ENCODE measurements at regions not wholly inside any gene's neighbourhood (a gene's known extent, or its start where the extent isn't known, plus 50 kb on each side); places are given as distances from the start of the nearest gene placed in this dataset.

GRCh38 chr10:18735711-18736110 is 76.5 kb downstream of the ARL5B start:
- DNase-seq (ENCODE audit: low read depth, low spot score) = no peak
- no peaks in the 10 kb centered on the region for H3K4me1 ChIP-seq (ENCODE audit: control insufficient read depth, insufficient read depth, low read length)
- no CpG with 5 or more reads among the region's 2 CpGs for WGBS (ENCODE audit: insufficient coverage, insufficient read length)

GRCh38 chr10:18737236-18737635 is 78.0 kb downstream of the ARL5B start:
- no peaks in the 10 kb centered on the region for H3K27me3 ChIP-seq (ENCODE audit: control insufficient read depth, insufficient read depth, low read length)
- H3K4me1 ChIP-seq (ENCODE audit: control insufficient read depth, insufficient read depth, low read length) = no peaks in the 10 kb centered on the region
- no peak for DNase-seq (ENCODE audit: low read depth, low spot score)
- no peak overlapping the region for H3K27ac ChIP-seq (ENCODE audit: low read length)
- H3K4me3 ChIP-seq (ENCODE audit: low read length) = no peak overlapping the region
- H3K36me3 ChIP-seq (ENCODE audit: control insufficient read depth, insufficient read depth, low read length) = no peaks in the 10 kb centered on the region
- WGBS (ENCODE audit: insufficient coverage, insufficient read length) = no CpG with 5 or more reads among the region's 2 CpGs
- no peaks in the 10 kb centered on the region for H3K9me3 ChIP-seq (ENCODE audit: control insufficient read depth, insufficient read depth, low read length)

More at GRCh38 chr10:18735711-18736110, 76.5 kb downstream of the ARL5B start:
- Histone ChIP-seq H3K27ac (ENCODE audit: low read length) (no peak overlapping the region), H3K36me3 (ENCODE audit: control insufficient read depth, insufficient read depth, low read length) (no peaks in the 10 kb centered on the region), H3K4me3 (ENCODE audit: low read length) (no peak overlapping the region), H3K9me3 (ENCODE audit: control insufficient read depth, insufficient read depth, low read length) (no peaks in the 10 kb centered on the region), H3K27me3 (ENCODE audit: control insufficient read depth, insufficient read depth, low read length) (no peaks in the 10 kb centered on the region)

- no peaks in the 10 kb centered on the region for H3K27me3 ChIP-seq (ENCODE audit: control insufficient read depth, insufficient read depth, low read length)
- no peak overlapping the region for H3K27ac ChIP-seq (ENCODE audit: low read length)
- WGBS (ENCODE audit: insufficient coverage, insufficient read length) = no CpG with 5 or more reads among the region's 8 CpGs
- H3K36me3 ChIP-seq (ENCODE audit: control insufficient read depth, insufficient read depth, low read length) = no peaks in the 10 kb centered on the region
- DNase-seq (ENCODE audit: low read depth, low spot score) = no peak
- no peaks in the 10 kb centered on the region for H3K4me1 ChIP-seq (ENCODE audit: control insufficient read depth, insufficient read depth, low read length)
- no peaks in the 10 kb centered on the region for H3K9me3 ChIP-seq (ENCODE audit: control insufficient read depth, insufficient read depth, low read length)
- H3K4me3 ChIP-seq (ENCODE audit: low read length) = no peak overlapping the region
Observed at GRCh38 chr10:18737841-18738240, 78.6 kb downstream of the ARL5B start.

- H3K36me3 ChIP-seq (ENCODE audit: control insufficient read depth, insufficient read depth, low read length) = no peaks in the 10 kb centered on the region
- no peak overlapping the region for H3K27ac ChIP-seq (ENCODE audit: low read length)
- no peak overlapping the region for H3K4me3 ChIP-seq (ENCODE audit: low read length)
- H3K9me3 ChIP-seq (ENCODE audit: control insufficient read depth, insufficient read depth, low read length) = no peaks in the 10 kb centered on the region
- H3K27me3 ChIP-seq (ENCODE audit: control insufficient read depth, insufficient read depth, low read length) = no peaks in the 10 kb centered on the region
- H3K4me1 ChIP-seq (ENCODE audit: control insufficient read depth, insufficient read depth, low read length) = no peaks in the 10 kb centered on the region
- no CpG with 5 or more reads among the region's 3 CpGs for whole genome bisulfite sequencing (ENCODE audit: insufficient coverage, insufficient read length)
- no peak for DNase-seq (ENCODE audit: low read depth, low spot score)
Observed at GRCh38 chr10:18738835-18739234, 79.6 kb downstream of the ARL5B start.

GRCh38 chr10:18743926-18744325 is 84.7 kb downstream of the ARL5B start:
- Histone ChIP-seq H3K4me1 (ENCODE audit: control insufficient read depth, insufficient read depth, low read length) (no peaks in the 10 kb centered on the region), H3K27ac (ENCODE audit: low read length) (no peak overlapping the region), H3K27me3 (ENCODE audit: control insufficient read depth, insufficient read depth, low read length) (no peaks in the 10 kb centered on the region), H3K36me3 (ENCODE audit: control insufficient read depth, insufficient read depth, low read length) (no peaks in the 10 kb centered on the region), H3K9me3 (ENCODE audit: control insufficient read depth, insufficient read depth, low read length) (no peaks in the 10 kb centered on the region), H3K4me3 (ENCODE audit: low read length) (no peak overlapping the region)
- no peak for DNase-seq (ENCODE audit: low read depth, low spot score)

GRCh38 chr10:18753312-18753895 is 94.2 kb downstream of the ARL5B start:
- no CpG with 5 or more reads among the region's 11 CpGs for WGBS (ENCODE audit: insufficient coverage, insufficient read length)
- no peak overlapping the region for H3K4me3 ChIP-seq (ENCODE audit: low read length)

GRCh38 chr10:18759575-18759974 is 100.3 kb downstream of the ARL5B start:
- no peaks in the 10 kb centered on the region for H3K27me3 ChIP-seq (ENCODE audit: control insufficient read depth, insufficient read depth, low read length)
- H3K9me3 ChIP-seq (ENCODE audit: control insufficient read depth, insufficient read depth, low read length) = no peaks in the 10 kb centered on the region
- H3K4me3 ChIP-seq (ENCODE audit: low read length) = no peak overlapping the region
- no peak overlapping the region for H3K27ac ChIP-seq (ENCODE audit: low read length)
- WGBS (ENCODE audit: insufficient coverage, insufficient read length) = no CpG with 5 or more reads among the region's 1 CpG
- no peak for DNase-seq (ENCODE audit: low read depth, low spot score)
- no peaks in the 10 kb centered on the region for H3K4me1 ChIP-seq (ENCODE audit: control insufficient read depth, insufficient read depth, low read length)
- no peaks in the 10 kb centered on the region for H3K36me3 ChIP-seq (ENCODE audit: control insufficient read depth, insufficient read depth, low read length)

More at GRCh38 chr10:18753312-18753895, 94.2 kb downstream of the ARL5B start:
- Histone ChIP-seq H3K36me3 (ENCODE audit: control insufficient read depth, insufficient read depth, low read length) (no peaks in the 10 kb centered on the region), H3K27ac (ENCODE audit: low read length) (no peak overlapping the region), H3K4me1 (ENCODE audit: control insufficient read depth, insufficient read depth, low read length) (no peaks in the 10 kb centered on the region), H3K27me3 (ENCODE audit: control insufficient read depth, insufficient read depth, low read length) (no peaks in the 10 kb centered on the region), H3K9me3 (ENCODE audit: control insufficient read depth, insufficient read depth, low read length) (no peaks in the 10 kb centered on the region)
- no peak for DNase-seq (ENCODE audit: low read depth, low spot score)

- H3K9me3 ChIP-seq (ENCODE audit: control insufficient read depth, insufficient read depth, low read length) = no peaks in the 10 kb centered on the region
- DNase-seq (ENCODE audit: low read depth, low spot score) = no peak
- H3K27ac ChIP-seq (ENCODE audit: low read length) = no peak overlapping the region
- H3K27me3 ChIP-seq (ENCODE audit: control insufficient read depth, insufficient read depth, low read length) = no peaks in the 10 kb centered on the region
- H3K4me3 ChIP-seq (ENCODE audit: low read length) = no peak overlapping the region
- WGBS (ENCODE audit: insufficient coverage, insufficient read length) = no CpG with 5 or more reads among the region's 4 CpGs
- no peaks in the 10 kb centered on the region for H3K36me3 ChIP-seq (ENCODE audit: control insufficient read depth, insufficient read depth, low read length)
- H3K4me1 ChIP-seq (ENCODE audit: control insufficient read depth, insufficient read depth, low read length) = no peaks in the 10 kb centered on the region
Observed at GRCh38 chr10:18760836-18761235, 101.6 kb downstream of the ARL5B start.

GRCh38 chr10:18767981-18768380 is 108.8 kb downstream of the ARL5B start:
- Histone ChIP-seq H3K4me1 (ENCODE audit: control insufficient read depth, insufficient read depth, low read length) (no peaks in the 10 kb centered on the region), H3K27me3 (ENCODE audit: control insufficient read depth, insufficient read depth, low read length) (no peaks in the 10 kb centered on the region), H3K36me3 (ENCODE audit: control insufficient read depth, insufficient read depth, low read length) (no peaks in the 10 kb centered on the region), H3K27ac (ENCODE audit: low read length) (no peak overlapping the region), H3K9me3 (ENCODE audit: control insufficient read depth, insufficient read depth, low read length) (no peaks in the 10 kb centered on the region), H3K4me3 (ENCODE audit: low read length) (no peak overlapping the region)
- DNase-seq (ENCODE audit: low read depth, low spot score) = no peak
- WGBS (ENCODE audit: insufficient coverage, insufficient read length) = no CpG with 5 or more reads among the region's 4 CpGs

GRCh38 chr10:18773180-18773579 is 113.9 kb downstream of the ARL5B start:
- Histone ChIP-seq H3K9me3 (ENCODE audit: control insufficient read depth, insufficient read depth, low read length) (no peaks in the 10 kb centered on the region), H3K27me3 (ENCODE audit: control insufficient read depth, insufficient read depth, low read length) (no peaks in the 10 kb centered on the region), H3K27ac (ENCODE audit: low read length) (no peak overlapping the region), H3K4me1 (ENCODE audit: control insufficient read depth, insufficient read depth, low read length) (no peaks in the 10 kb centered on the region), H3K4me3 (ENCODE audit: low read length) (no peak overlapping the region), H3K36me3 (ENCODE audit: control insufficient read depth, insufficient read depth, low read length) (no peaks in the 10 kb centered on the region)
- WGBS (ENCODE audit: insufficient coverage, insufficient read length) = no CpG with 5 or more reads among the region's 4 CpGs
- no peak for DNase-seq (ENCODE audit: low read depth, low spot score)

- no CpG with 5 or more reads among the region's 8 CpGs for WGBS (ENCODE audit: insufficient coverage, insufficient read length)
- Histone ChIP-seq H3K9me3 (ENCODE audit: control insufficient read depth, insufficient read depth, low read length) (no peaks in the 10 kb centered on the region), H3K4me1 (ENCODE audit: control insufficient read depth, insufficient read depth, low read length) (no peaks in the 10 kb centered on the region), H3K36me3 (ENCODE audit: control insufficient read depth, insufficient read depth, low read length) (no peaks in the 10 kb centered on the region), H3K27me3 (ENCODE audit: control insufficient read depth, insufficient read depth, low read length) (no peaks in the 10 kb centered on the region), H3K4me3 (ENCODE audit: low read length) (no peak overlapping the region), H3K27ac (ENCODE audit: low read length) (no peak overlapping the region)
- no peak for DNase-seq (ENCODE audit: low read depth, low spot score)
Observed at GRCh38 chr10:18777258-18777657, 118.0 kb downstream of the ARL5B start.

Data from iPS DF 6.9 (cell line).